ENCODE measurements at regions not wholly inside any gene's neighbourhood (a gene's known extent, or its start where the extent isn't known, plus 50 kb on each side); places are given as distances from the start of the nearest gene placed in this dataset.

DNA sequence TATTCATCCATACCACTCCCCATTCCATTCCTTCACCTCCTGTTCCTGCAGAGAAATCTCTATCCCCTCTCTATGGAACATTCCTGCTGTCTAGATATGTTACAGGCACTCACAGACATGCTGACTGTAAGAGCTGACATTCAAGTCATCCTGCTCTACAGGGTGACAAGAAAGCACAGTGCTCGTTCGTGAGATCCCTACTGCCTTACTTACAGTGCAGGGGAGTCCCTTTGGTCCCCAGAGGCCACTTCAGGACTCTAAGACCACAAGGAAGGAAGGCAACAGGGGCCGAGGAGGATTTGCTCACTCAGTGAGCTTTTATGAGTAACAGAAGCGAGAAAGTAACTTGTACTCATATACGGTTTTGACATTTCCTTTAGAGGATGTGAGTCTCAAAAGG, 110.5 kb downstream of the GAS1 start:
- Histone ChIP-seq H3K4me1 (ENCODE audit: control insufficient read depth in 3 of 3, insufficient read depth in 3 of 3, low read length in 3 of 3) (peaks cover 0 to 2% (median 0%) of the 10 kb centered on the region in 3 donors), H3K9me3 (ENCODE audit: control insufficient read depth in 3 of 3, low read length in 3 of 3) (no peaks in the 10 kb centered on the region), H3K4me3 (ENCODE audit: low read length in 3 of 3) (no peak overlapping the region), H3K27ac (ENCODE audit: low read depth, low read length) (no peak overlapping the region), H3K36me3 (ENCODE audit: control insufficient read depth in 3 of 3, insufficient read depth in 3 of 3, low read length in 3 of 3) (no peaks in the 10 kb centered on the region), H3K9ac (ENCODE audit: low read depth in 1 of 3, low read length in 3 of 3) (no peak overlapping the region), H3K27me3 (ENCODE audit: control insufficient read depth in 3 of 3, insufficient read depth in 3 of 3, low read length in 3 of 3) (peaks cover 0 to 2% (median 0%) of the 10 kb centered on the region in 3 donors)

DNA sequence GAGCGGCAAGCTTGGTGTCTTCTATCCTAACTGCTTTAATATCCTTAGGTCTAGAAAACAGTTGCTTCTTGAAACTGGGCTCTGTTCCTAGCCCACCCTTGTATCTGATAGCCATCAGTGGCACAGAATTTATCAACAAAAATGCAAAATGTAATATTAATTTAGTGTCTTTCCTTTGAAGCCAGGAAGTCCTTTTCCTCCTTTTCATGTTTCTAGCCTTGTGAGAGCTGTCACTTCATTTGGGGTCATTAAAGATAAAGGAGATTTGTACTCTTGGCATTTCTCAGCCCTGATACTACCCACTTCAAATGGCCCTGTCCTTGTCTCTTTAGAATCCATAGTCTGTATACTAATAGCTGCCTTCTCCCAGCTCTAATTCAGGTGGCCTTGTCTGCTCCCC, 111.0 kb downstream of the GAS1 start:
- Histone ChIP-seq H3K9ac (ENCODE audit: low read depth in 1 of 3, low read length in 3 of 3) (no peak overlapping the region), H3K27ac (ENCODE audit: low read depth, low read length) (no peak overlapping the region), H3K27me3 (ENCODE audit: control insufficient read depth in 3 of 3, insufficient read depth in 3 of 3, low read length in 3 of 3) (peaks cover 0 to 2% (median 0%) of the 10 kb centered on the region in 3 donors), H3K9me3 (ENCODE audit: control insufficient read depth in 3 of 3, low read length in 3 of 3) (no peaks in the 10 kb centered on the region), H3K4me3 (ENCODE audit: low read length in 3 of 3) (no peak overlapping the region), H3K36me3 (ENCODE audit: control insufficient read depth in 3 of 3, insufficient read depth in 3 of 3, low read length in 3 of 3) (no peaks in the 10 kb centered on the region), H3K4me1 (ENCODE audit: control insufficient read depth in 3 of 3, insufficient read depth in 3 of 3, low read length in 3 of 3) (peaks cover 0 to 2% (median 0%) of the 10 kb centered on the region in 3 donors)

DNA sequence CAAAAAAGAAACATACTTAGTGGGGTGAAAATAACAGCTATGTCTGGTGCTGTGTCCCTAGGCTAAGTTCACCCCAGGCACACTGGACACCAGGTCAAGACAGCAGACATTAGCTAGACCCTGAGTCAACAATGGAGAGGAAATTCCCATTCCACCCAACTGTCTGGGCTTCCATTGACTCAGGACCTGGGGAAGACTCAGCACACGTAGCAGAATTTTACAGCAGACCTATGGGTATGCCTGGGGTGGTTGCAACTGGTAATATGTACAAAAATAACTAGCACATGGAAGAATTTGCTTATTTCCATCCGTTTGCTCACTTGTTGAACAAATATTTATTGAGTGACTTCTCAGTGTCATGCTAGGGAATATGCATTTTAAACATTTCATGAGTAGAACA, 117.0 kb downstream of the GAS1 start:
- H3K4me1 ChIP-seq (ENCODE audit: control insufficient read depth in 3 of 3, insufficient read depth in 3 of 3, low read length in 3 of 3), result no peaks in the 10 kb centered on the region
- H3K9ac ChIP-seq (ENCODE audit: low read depth in 1 of 3, low read length in 3 of 3), result no peak overlapping the region
- no peak overlapping the region for H3K4me3 ChIP-seq (ENCODE audit: low read length in 3 of 3)
- H3K9me3 ChIP-seq (ENCODE audit: control insufficient read depth in 3 of 3, low read length in 3 of 3), result no peaks in the 10 kb centered on the region
- H3K27ac ChIP-seq (ENCODE audit: low read depth, low read length), result no peak overlapping the region
- H3K36me3 ChIP-seq (ENCODE audit: control insufficient read depth in 3 of 3, insufficient read depth in 3 of 3, low read length in 3 of 3), result no peaks in the 10 kb centered on the region
- no peaks in the 10 kb centered on the region for H3K27me3 ChIP-seq (ENCODE audit: control insufficient read depth in 3 of 3, insufficient read depth in 3 of 3, low read length in 3 of 3)

DNA sequence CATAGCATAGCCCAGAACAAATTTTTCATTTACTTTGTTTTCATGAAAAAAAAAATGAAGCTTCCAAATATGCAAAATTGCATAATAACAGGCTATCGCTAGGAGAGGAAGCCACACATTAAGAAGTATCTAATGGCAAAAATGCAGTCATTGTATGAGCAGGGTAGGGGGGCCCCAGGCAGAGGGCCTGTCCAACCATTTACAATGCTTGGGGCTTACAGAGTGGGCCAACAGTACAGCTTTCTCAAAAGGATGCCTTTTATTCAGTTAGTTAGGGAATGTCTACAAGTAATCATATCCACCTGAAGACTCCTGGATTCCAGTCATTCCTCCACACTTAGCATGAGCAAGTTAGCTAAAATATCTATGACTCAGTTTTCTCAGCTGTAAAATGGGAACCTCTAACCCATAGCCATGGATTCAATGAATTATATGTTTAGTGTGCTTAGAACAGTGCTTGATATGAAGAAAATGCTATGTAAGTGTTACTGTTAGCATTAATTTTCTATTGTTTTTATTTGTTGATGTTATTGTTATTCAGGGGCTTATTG, 117.7 kb downstream of the GAS1 start:
- H3K27me3 ChIP-seq (ENCODE audit: control insufficient read depth in 3 of 3, insufficient read depth in 3 of 3, low read length in 3 of 3), result no peaks in the 10 kb centered on the region
- no peak overlapping the region for H3K27ac ChIP-seq (ENCODE audit: low read depth, low read length)
- H3K4me1 ChIP-seq (ENCODE audit: control insufficient read depth in 3 of 3, insufficient read depth in 3 of 3, low read length in 3 of 3), result no peaks in the 10 kb centered on the region
- no peaks in the 10 kb centered on the region for H3K9me3 ChIP-seq (ENCODE audit: control insufficient read depth in 3 of 3, low read length in 3 of 3)
- no peaks in the 10 kb centered on the region for H3K36me3 ChIP-seq (ENCODE audit: control insufficient read depth in 3 of 3, insufficient read depth in 3 of 3, low read length in 3 of 3)
- no peak overlapping the region for H3K4me3 ChIP-seq (ENCODE audit: low read length in 3 of 3)
- H3K9ac ChIP-seq (ENCODE audit: low read depth in 1 of 3, low read length in 3 of 3), result no peak overlapping the region

DNA sequence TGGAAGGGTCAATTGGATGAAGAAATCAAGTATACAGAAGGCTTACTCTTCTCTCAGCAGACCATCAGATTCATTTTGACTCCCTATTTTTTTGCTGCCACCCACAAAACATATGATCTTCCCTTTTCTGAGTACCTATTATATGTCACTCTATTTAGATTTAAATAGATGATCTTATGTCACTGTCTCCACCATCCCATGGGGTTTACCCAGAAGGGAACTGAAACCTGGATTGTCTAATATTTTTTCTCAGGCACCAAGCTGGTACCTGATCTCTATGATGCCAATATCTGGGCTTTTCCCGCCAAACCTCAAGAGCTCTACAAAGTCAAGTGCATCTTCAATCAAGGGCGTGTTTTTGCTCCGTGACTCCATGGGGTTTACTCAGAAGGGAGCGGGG, 118.7 kb downstream of the GAS1 start:
- Histone ChIP-seq H3K4me1 (ENCODE audit: control insufficient read depth in 3 of 3, insufficient read depth in 3 of 3, low read length in 3 of 3) (no peaks in the 10 kb centered on the region), H3K36me3 (ENCODE audit: control insufficient read depth in 3 of 3, insufficient read depth in 3 of 3, low read length in 3 of 3) (no peaks in the 10 kb centered on the region), H3K9me3 (ENCODE audit: control insufficient read depth in 3 of 3, low read length in 3 of 3) (no peaks in the 10 kb centered on the region), H3K27ac (ENCODE audit: low read depth, low read length) (no peak overlapping the region), H3K27me3 (ENCODE audit: control insufficient read depth in 3 of 3, insufficient read depth in 3 of 3, low read length in 3 of 3) (no peaks in the 10 kb centered on the region), H3K9ac (ENCODE audit: low read depth in 1 of 3, low read length in 3 of 3) (no peak overlapping the region), H3K4me3 (ENCODE audit: low read length in 3 of 3) (no peak overlapping the region)

DNA sequence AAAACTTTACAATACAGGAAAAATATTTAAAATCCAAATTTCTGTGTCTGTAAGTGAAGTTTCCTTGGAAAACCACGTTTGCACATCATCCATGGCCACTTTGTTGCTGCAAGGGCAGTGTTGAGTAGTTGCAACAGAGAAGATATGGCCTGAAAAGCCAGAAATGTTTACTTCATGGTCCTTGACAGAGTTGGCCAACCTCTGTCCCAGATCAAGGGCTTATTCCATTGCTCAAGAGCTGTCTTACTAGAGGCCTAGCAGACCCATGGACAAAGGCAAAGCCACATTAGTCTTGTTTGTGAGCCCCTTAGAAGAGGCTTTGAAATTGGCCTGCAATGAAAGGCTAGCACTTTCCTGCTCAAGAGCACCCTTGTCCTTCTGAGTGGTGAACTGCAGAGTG, 119.4 kb downstream of the GAS1 start:
- no peaks in the 10 kb centered on the region for H3K27me3 ChIP-seq (ENCODE audit: control insufficient read depth in 3 of 3, insufficient read depth in 3 of 3, low read length in 3 of 3)
- no peak overlapping the region for H3K9ac ChIP-seq (ENCODE audit: low read depth in 1 of 3, low read length in 3 of 3)
- no peaks in the 10 kb centered on the region for H3K4me1 ChIP-seq (ENCODE audit: control insufficient read depth in 3 of 3, insufficient read depth in 3 of 3, low read length in 3 of 3)
- no peak overlapping the region for H3K27ac ChIP-seq (ENCODE audit: low read depth, low read length)
- peaks cover 0 to 4% (median 2%) of the 10 kb centered on the region in 3 donors for H3K9me3 ChIP-seq (ENCODE audit: control insufficient read depth in 3 of 3, low read length in 3 of 3)
- no peak overlapping the region for H3K4me3 ChIP-seq (ENCODE audit: low read length in 3 of 3)
- no peaks in the 10 kb centered on the region for H3K36me3 ChIP-seq (ENCODE audit: control insufficient read depth in 3 of 3, insufficient read depth in 3 of 3, low read length in 3 of 3)

DNA sequence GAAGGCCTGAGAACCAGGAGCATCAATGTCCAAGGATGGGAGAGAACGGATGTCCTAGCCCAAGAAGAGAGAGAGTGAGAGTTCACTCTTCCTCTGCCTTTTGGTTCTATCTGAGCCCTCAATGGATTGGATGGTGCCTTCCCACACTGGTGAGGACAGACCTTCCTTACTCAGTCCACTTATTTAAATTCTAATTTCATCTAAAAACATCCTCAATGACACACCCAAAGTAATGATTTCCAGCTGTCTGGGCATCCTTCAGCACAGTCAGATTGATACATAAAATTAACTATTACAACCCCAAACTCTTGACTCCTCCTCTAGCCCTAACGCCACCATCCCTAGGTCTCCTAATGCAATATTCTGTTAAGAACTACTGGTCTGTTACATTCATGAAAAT, 122.0 kb downstream of the GAS1 start:
- Histone ChIP-seq H3K4me1 (ENCODE audit: control insufficient read depth in 3 of 3, insufficient read depth in 3 of 3, low read length in 3 of 3) (no peaks in the 10 kb centered on the region), H3K9ac (ENCODE audit: low read depth in 1 of 3, low read length in 3 of 3) (no peak overlapping the region), H3K9me3 (ENCODE audit: control insufficient read depth in 3 of 3, low read length in 3 of 3) (peaks cover 0 to 4% (median 3%) of the 10 kb centered on the region in 3 donors), H3K27me3 (ENCODE audit: control insufficient read depth in 3 of 3, insufficient read depth in 3 of 3, low read length in 3 of 3) (no peaks in the 10 kb centered on the region), H3K4me3 (ENCODE audit: low read length in 3 of 3) (no peak overlapping the region), H3K36me3 (ENCODE audit: control insufficient read depth in 3 of 3, insufficient read depth in 3 of 3, low read length in 3 of 3) (no peaks in the 10 kb centered on the region), H3K27ac (ENCODE audit: low read depth, low read length) (no peak overlapping the region)

DNA sequence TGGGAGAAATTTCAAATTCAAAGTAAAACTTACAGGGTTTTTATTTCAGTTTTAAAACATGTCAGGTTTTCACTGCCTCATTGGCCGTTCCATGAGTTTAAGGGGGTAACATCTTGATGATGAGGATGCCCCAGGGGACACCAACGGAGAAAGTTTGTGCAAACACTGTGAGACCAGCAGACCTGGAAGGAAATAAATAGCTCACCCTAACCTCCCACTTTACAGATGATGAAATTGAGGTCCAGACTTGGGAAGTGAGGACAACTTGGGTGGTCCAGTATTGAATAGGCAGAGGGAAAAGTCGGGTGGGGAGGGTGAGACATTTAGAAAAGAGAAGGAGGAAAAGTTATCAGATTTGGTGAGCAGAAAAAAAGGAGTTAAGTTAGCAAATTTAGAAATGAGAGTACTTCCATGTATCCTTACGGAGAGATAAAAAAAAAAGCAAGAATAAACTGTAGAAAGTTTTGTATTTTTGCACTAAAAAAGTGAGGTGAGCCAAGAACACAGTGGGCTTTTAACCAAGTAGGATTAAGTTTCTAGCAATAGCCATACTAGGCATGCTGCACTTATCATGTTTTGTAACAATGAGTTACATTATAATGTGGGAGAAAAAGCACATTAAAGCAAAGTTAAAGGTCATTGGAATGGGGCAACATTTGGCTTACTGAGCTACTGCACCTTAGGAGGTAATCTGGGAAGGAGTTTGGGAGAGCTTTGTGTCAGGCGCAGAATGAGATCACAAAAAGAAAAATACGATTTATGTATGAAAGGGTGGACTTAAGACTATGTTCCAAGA, 125.1 kb downstream of the GAS1 start:
- H3K4me1 ChIP-seq (ENCODE audit: control insufficient read depth in 3 of 3, insufficient read depth in 3 of 3, low read length in 3 of 3), result no peaks in the 10 kb centered on the region
- H3K9ac ChIP-seq (ENCODE audit: low read depth in 1 of 3, low read length in 3 of 3), result no peak overlapping the region

DNA sequence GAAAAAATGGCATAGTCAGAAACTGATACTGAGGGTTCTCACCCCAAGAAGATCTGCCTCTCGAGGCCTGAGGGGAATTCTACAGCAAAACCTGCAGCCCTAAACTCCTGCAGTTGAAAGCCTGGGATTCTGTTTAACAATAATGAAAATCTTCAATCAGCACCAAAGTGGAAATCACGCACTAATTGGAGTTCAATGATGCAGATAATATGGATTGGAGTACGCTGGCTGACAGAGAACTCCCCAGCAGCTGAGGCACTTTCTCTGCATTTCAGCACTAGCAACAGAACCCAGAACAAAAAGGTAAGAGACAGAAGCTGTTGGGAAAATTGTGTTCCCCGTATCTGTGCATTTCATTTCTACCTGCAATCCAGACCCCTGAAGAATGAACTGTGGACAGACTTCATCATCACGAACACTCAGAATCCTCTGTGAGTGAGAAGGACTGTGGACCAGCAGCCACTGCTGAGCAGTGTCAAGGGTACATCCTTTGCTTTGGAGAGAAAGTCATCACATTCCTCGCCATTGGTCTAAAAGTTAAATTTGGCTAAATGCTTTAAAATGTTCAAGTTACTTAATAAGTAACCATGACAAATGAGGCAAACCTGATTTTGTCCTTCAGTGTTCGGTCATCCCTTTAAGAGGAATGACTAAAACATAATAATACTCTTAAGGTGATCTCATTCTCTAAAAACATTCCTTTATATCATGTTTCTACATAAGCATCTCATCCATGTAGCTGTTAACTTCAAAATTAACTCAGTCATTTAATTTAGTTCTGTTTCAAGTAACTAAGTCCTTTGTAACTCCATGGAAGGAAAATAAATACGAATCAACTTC, 126.1 kb downstream of the GAS1 start:
- Histone ChIP-seq H3K9ac (ENCODE audit: low read depth in 1 of 3, low read length in 3 of 3) (no peak overlapping the region), H3K27ac (ENCODE audit: low read depth, low read length) (no peak overlapping the region), H3K27me3 (ENCODE audit: control insufficient read depth in 3 of 3, insufficient read depth in 3 of 3, low read length in 3 of 3) (no peaks in the 10 kb centered on the region), H3K9me3 (ENCODE audit: control insufficient read depth in 3 of 3, low read length in 3 of 3) (peaks cover 0 to 4% (median 3%) of the 10 kb centered on the region in 3 donors), H3K4me3 (ENCODE audit: low read length in 3 of 3) (no peak overlapping the region), H3K4me1 (ENCODE audit: control insufficient read depth in 3 of 3, insufficient read depth in 3 of 3, low read length in 3 of 3) (no peaks in the 10 kb centered on the region), H3K36me3 (ENCODE audit: control insufficient read depth in 3 of 3, insufficient read depth in 3 of 3, low read length in 3 of 3) (no peaks in the 10 kb centered on the region)

More for the DNA sequence above, 125.1 kb downstream of the GAS1 start:
- Histone ChIP-seq H3K27me3 (ENCODE audit: control insufficient read depth in 3 of 3, insufficient read depth in 3 of 3, low read length in 3 of 3) (no peaks in the 10 kb centered on the region), H3K9me3 (ENCODE audit: control insufficient read depth in 3 of 3, low read length in 3 of 3) (peaks cover 0 to 4% (median 3%) of the 10 kb centered on the region in 3 donors), H3K27ac (ENCODE audit: low read depth, low read length) (no peak overlapping the region), H3K36me3 (ENCODE audit: control insufficient read depth in 3 of 3, insufficient read depth in 3 of 3, low read length in 3 of 3) (no peaks in the 10 kb centered on the region), H3K4me3 (ENCODE audit: low read length in 3 of 3) (no peak overlapping the region)

DNA sequence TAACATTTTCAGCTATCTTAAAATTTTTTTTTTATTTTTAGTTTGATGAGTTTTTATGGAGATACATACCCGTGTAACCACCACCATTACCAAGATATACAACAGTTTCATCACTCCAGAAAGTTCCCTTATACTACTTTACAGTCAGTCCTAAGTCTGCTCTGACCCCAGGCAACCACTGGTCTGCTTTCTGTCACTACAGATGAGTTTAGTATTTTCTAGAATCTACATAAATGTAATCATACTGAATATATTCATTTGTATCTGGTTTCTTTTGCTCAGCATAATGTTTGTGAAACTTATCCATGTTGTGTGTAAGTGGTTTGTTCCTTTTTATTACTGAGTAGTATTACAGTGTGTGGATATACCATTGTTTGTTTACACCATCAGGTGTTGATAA, 127.8 kb downstream of the GAS1 start:
- Histone ChIP-seq H3K27ac (ENCODE audit: low read depth, low read length) (no peak overlapping the region), H3K36me3 (ENCODE audit: control insufficient read depth in 3 of 3, insufficient read depth in 3 of 3, low read length in 3 of 3) (no peaks in the 10 kb centered on the region), H3K9ac (ENCODE audit: low read depth in 1 of 3, low read length in 3 of 3) (no peak overlapping the region), H3K9me3 (ENCODE audit: control insufficient read depth in 3 of 3, low read length in 3 of 3) (peaks cover 0 to 4% (median 3%) of the 10 kb centered on the region in 3 donors), H3K4me3 (ENCODE audit: low read length in 3 of 3) (no peak overlapping the region), H3K4me1 (ENCODE audit: control insufficient read depth in 3 of 3, insufficient read depth in 3 of 3, low read length in 3 of 3) (no peaks in the 10 kb centered on the region), H3K27me3 (ENCODE audit: control insufficient read depth in 3 of 3, insufficient read depth in 3 of 3, low read length in 3 of 3) (no peaks in the 10 kb centered on the region)
